Calu3 (cell line): ENCODE measurements at regions not wholly inside any gene's neighbourhood (a gene's known extent, or its start where the extent isn't known, plus 50 kb on each side); places are given as distances from the start of the nearest gene placed in this dataset.

ENCODE experiments used
- BruUV-seq: library from RNA; stranded (reverse); fragments of 400-500 nt; replicated peaks from 2 replicates; lab custom pipeline; 2021; lab: Mats Ljungman, UMichigan
- CTCF ChIA-PET: fragments of 300-600 bp; sonication (Branson Sonifier 250); formaldehyde crosslinking; loops from one replicate; lab custom pipeline; 2022; ENCODE audit warnings: antibody characterized with exemption; lab: Charles Lee
- DNase-seq: peaks from one replicate; pipeline ENCODE4 v3.0.0; 2022
- H3K27ac Mint-ChIP-seq: one replicate; pipeline ENCODE4 v1.8.0; 2022; ENCODE audit warnings: mixed read lengths; ENCODE audit not compliant: unreplicated experiment
- H3K27me3 Mint-ChIP-seq: one replicate; pipeline ENCODE4 v1.8.0; 2022; ENCODE audit warnings: mixed read lengths; ENCODE audit not compliant: unreplicated experiment
- H3K36me3 Mint-ChIP-seq: one replicate; pipeline ENCODE4 v1.8.0; 2022; ENCODE audit warnings: mild to moderate bottlenecking, moderate library complexity, mixed read lengths; ENCODE audit not compliant: insufficient read depth, unreplicated experiment
- H3K4me1 Mint-ChIP-seq: one replicate; pipeline ENCODE4 v1.8.0; 2022; ENCODE audit warnings: mild to moderate bottlenecking, low read depth, mixed read lengths; ENCODE audit not compliant: unreplicated experiment
- H3K4me3 Mint-ChIP-seq: one replicate; pipeline ENCODE4 v1.8.0; 2022; ENCODE audit warnings: mild to moderate bottlenecking, low read depth, moderate library complexity, mixed read lengths; ENCODE audit not compliant: unreplicated experiment
- H3K9me3 Mint-ChIP-seq: one replicate; pipeline ENCODE4 v1.8.0; 2022; ENCODE audit warnings: low read depth, mixed read lengths; ENCODE audit not compliant: unreplicated experiment
- intact Hi-C: fragments of 100-400 bp; cut with micrococcal nuclease; formaldehyde crosslinking; loops from one replicate; pipeline ENCODE4 v1.10.0; 2022; ENCODE audit not compliant: unreplicated experiment
- TF ChIP-seq, protein P1 (sequence below): fragments of 200-600 bp; IDR thresholded peaks from one replicate; pipeline ENCODE4 v1.8.0; 2022; ENCODE audit warnings: antibody characterized with exemption; ENCODE audit not compliant: unreplicated experiment

GRCh38 chr1:72485801-72486200, 203.5 kb upstream of the NEGR1 start:
- Mint-ChIP-seq H3K27me3 (no peaks in the 10 kb centered on the region), H3K36me3 (no peaks in the 10 kb centered on the region), H3K9me3 (peaks cover under 1% of the 10 kb centered on the region), H3K4me1 (no peaks in the 10 kb centered on the region), H3K27ac (no peak overlapping the region), H3K4me3 (no peak overlapping the region)
- DNase-seq, result no peak
- BruUV-seq, result no TSS peak
- TF ChIP-seq, protein P1, sequence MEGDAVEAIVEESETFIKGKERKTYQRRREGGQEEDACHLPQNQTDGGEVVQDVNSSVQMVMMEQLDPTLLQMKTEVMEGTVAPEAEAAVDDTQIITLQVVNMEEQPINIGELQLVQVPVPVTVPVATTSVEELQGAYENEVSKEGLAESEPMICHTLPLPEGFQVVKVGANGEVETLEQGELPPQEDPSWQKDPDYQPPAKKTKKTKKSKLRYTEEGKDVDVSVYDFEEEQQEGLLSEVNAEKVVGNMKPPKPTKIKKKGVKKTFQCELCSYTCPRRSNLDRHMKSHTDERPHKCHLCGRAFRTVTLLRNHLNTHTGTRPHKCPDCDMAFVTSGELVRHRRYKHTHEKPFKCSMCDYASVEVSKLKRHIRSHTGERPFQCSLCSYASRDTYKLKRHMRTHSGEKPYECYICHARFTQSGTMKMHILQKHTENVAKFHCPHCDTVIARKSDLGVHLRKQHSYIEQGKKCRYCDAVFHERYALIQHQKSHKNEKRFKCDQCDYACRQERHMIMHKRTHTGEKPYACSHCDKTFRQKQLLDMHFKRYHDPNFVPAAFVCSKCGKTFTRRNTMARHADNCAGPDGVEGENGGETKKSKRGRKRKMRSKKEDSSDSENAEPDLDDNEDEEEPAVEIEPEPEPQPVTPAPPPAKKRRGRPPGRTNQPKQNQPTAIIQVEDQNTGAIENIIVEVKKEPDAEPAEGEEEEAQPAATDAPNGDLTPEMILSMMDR, result no peak
- intact Hi-C loops, result no loop called here
- CTCF ChIA-PET, result no interaction called here

- CTCF ChIA-PET, result no interaction called here
- intact Hi-C loops, result no loop called here
- no peaks in the 10 kb centered on the region for H3K27me3 Mint-ChIP-seq
These were observed 201.6 kb upstream of the NEGR1 start for GRCh38 chr1:72483846-72484357.

GRCh38 chr1:72482736-72483413, 200.5 kb upstream of the NEGR1 start:
- no peaks in the 10 kb centered on the region for H3K4me1 Mint-ChIP-seq
- no peaks in the 10 kb centered on the region for H3K36me3 Mint-ChIP-seq
- CTCF ChIA-PET, result no interaction called here
- H3K27ac Mint-ChIP-seq, result no peak overlapping the region
- BruUV-seq, result no TSS peak
- no peak for DNase-seq
- H3K27me3 Mint-ChIP-seq, result no peaks in the 10 kb centered on the region
- peaks cover 7% of the 10 kb centered on the region for H3K9me3 Mint-ChIP-seq
- TF ChIP-seq, protein P1, result no peak
- H3K4me3 Mint-ChIP-seq, result no peak overlapping the region
- intact Hi-C loops, result no loop called here

More at GRCh38 chr1:72483846-72484357, 201.6 kb upstream of the NEGR1 start:
- H3K9me3 Mint-ChIP-seq, result peaks cover 5% of the 10 kb centered on the region
- BruUV-seq, result no TSS peak
- H3K27ac Mint-ChIP-seq, result no peak overlapping the region
- H3K36me3 Mint-ChIP-seq, result no peaks in the 10 kb centered on the region
- H3K4me3 Mint-ChIP-seq, result no peak overlapping the region
- TF ChIP-seq, protein P1, result no peak
- H3K4me1 Mint-ChIP-seq, result no peaks in the 10 kb centered on the region
- no peak for DNase-seq

DNA sequence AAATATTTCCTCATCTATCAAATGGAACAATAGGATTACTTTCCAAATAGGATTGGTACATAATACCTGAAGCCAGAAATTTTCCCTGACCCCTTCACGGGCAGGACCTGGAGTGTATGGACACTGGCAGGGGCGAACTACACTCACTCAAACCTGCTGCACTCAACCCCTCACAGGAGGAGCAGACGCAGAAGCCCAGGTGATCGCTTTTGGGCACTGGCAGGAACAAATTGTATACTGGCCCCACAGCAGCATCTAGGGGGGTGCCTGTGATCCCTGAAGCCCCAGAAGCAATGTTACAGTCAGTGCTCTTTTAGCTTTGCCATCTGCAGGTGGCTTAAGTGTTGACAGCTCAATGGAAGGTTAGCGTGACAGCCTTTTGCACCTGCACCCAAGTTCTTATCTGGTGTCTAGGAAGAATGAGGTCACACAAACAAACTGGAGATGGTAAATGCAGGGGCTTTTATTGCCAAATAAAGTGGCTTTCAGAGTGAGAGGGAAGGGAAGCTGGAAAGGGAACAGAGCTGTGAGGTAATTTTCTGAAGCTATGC, 199.2 kb upstream of the NEGR1 start:
- CTCF ChIA-PET, result no interaction called here
- DNase-seq, result no peak
- H3K27ac Mint-ChIP-seq, result no peak overlapping the region
- H3K4me3 Mint-ChIP-seq, result no peak overlapping the region
- intact Hi-C loops, result no loop called here
- no TSS peak for BruUV-seq
- no peaks in the 10 kb centered on the region for H3K27me3 Mint-ChIP-seq
- no peaks in the 10 kb centered on the region for H3K4me1 Mint-ChIP-seq
- no peaks in the 10 kb centered on the region for H3K36me3 Mint-ChIP-seq
- TF ChIP-seq, protein P1, result no peak
- H3K9me3 Mint-ChIP-seq, result peaks cover 7% of the 10 kb centered on the region
